ENCODE measurements at regions not wholly inside any gene's neighbourhood (a gene's known extent, or its start where the extent isn't known, plus 50 kb on each side); places are given as distances from the start of the nearest gene placed in this dataset.

DNA sequence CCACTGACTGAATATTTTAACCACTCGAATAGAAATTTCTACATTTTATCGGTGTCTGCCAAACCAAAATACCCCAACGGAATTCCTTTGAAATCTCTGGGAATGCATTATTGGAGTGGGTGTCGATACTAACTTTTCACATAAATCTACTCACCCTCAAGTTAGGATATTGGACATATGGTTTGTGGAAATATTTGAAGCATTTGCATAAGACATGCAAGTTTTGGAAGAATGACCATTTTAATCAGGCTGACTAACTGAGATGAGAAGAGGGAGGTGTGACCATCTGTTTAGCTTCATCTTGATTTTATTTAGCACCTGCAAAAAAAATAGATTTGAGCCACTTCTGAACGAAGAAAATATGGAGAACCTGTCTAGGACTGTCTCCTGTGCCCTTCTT, 61.2 kb downstream of the KLF6 start:
- in situ Hi-C loops (cut with HindIII; ENCODE audit: low sequenced_read_pairs) = no loop called here

GRCh38 chr10:3720228-3721019, 64.6 kb downstream of the KLF6 start:
- in situ Hi-C loops (cut with HindIII; ENCODE audit: low sequenced_read_pairs) = no loop called here

- in situ Hi-C loops (cut with HindIII; ENCODE audit: low sequenced_read_pairs) = no loop called here
Measured at GRCh38 chr10:3719024-3719843, 65.8 kb downstream of the KLF6 start.

- in situ Hi-C loops (cut with HindIII; ENCODE audit: low sequenced_read_pairs) = no loop called here
Measured at GRCh38 chr10:3716093-3716492, 68.9 kb downstream of the KLF6 start.

- in situ Hi-C loops (cut with HindIII; ENCODE audit: low sequenced_read_pairs) = no loop called here
Measured at GRCh38 chr10:3714967-3715366, 70.0 kb downstream of the KLF6 start.

DNA sequence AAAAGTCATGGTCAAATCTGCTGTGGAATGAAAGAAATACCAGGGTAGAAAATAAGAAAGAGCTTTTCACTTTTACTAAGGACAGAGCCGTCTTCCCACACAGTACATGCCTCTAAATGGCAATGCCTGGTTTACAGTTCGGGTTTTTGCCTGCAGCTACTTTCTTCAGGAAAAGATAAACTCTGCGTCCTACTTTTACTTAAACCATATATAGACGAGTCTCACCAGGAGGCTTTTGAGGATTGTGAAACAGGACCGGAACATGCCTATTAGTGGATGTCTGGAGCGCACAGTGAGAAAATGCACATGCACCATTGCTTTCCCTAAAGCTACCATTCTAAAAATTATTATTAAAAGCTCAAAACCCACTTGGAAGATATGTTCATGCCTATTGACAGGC, 70.5 kb downstream of the KLF6 start:
- in situ Hi-C loops (cut with HindIII; ENCODE audit: low sequenced_read_pairs) = no loop called here

- in situ Hi-C loops (cut with HindIII; ENCODE audit: low sequenced_read_pairs) = no loop called here
Measured at GRCh38 chr10:3712707-3713106, 72.3 kb downstream of the KLF6 start.

DNA sequence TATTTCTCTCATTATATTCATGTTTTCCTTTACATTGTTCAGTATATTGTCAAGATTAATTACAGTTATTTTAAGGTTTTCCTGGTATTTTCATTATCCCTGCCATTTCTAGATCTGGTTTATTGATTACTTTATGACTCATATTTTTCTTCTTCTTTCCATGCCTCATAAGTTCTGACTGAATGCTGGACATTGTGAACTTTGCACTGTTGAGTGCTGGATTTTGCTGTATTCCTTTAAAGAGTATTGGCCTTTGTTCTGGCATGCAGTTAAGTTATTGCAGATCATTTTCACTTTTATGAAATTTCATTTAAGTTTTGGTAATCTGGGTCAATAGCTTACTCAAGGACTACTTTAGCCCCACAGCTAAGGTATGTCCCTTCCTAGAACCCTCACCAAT, 73.1 kb downstream of the KLF6 start:
- in situ Hi-C loops (cut with HindIII; ENCODE audit: low sequenced_read_pairs) = no loop called here

GRCh38 chr10:3710764-3711163, 74.2 kb downstream of the KLF6 start:
- in situ Hi-C loops (cut with HindIII; ENCODE audit: low sequenced_read_pairs) = no loop called here

DNA sequence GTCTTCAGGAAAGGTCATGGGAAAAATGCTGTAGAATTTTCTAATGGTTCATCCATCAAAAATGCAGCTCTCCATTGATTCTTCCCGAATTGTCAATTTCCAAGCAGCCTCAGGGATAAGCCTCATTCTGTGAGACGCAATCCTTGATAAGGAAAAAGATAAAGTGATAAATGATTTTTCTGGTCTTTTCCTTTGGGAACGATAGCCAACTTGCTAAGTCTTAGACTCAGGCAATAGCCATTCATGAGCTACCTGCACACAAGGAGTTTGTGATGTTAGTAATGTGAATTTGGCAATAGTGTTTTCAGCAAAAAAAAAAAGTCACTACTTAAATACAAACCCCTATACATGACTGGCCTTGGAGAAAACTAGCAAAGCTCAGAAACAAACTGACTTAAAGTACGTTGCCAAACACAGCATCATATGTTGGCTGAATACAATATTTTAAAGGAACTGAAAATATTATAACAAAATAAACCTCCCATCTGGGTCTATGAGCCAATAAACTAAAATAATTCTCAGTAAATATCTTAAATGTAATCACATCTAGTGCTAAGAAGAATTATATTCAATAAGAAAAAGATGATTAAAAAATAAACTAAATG, 75.5 kb downstream of the KLF6 start:
- in situ Hi-C loops (cut with HindIII; ENCODE audit: low sequenced_read_pairs) = no loop called here

DNA sequence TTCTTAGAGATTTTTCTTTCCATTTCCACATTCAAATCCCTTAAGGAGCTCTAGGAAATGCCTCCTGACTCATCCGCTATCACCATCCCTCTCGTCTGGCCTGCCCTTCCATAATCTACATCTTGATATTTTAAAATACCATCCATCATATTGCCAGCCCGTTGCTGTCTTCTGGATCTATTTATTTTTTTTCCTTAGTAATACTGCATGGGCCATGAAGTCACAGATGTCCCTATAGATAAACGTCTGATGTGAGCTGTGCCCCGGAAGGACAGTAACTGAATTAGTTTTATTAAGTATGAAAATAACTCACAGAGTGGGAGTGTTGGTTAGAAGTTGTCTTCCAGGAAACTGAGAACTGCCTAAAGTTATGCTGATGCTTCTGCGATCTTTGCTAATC, 76.2 kb downstream of the KLF6 start:
- in situ Hi-C loops (cut with HindIII; ENCODE audit: low sequenced_read_pairs) = no loop called here

- in situ Hi-C loops (cut with HindIII; ENCODE audit: low sequenced_read_pairs) = no loop called here
Measured at GRCh38 chr10:3704565-3705325, 80.3 kb downstream of the KLF6 start.

- in situ Hi-C loops (cut with HindIII; ENCODE audit: low sequenced_read_pairs) = no loop called here
Measured at GRCh38 chr10:3702569-3702968, 82.4 kb downstream of the KLF6 start.

DNA sequence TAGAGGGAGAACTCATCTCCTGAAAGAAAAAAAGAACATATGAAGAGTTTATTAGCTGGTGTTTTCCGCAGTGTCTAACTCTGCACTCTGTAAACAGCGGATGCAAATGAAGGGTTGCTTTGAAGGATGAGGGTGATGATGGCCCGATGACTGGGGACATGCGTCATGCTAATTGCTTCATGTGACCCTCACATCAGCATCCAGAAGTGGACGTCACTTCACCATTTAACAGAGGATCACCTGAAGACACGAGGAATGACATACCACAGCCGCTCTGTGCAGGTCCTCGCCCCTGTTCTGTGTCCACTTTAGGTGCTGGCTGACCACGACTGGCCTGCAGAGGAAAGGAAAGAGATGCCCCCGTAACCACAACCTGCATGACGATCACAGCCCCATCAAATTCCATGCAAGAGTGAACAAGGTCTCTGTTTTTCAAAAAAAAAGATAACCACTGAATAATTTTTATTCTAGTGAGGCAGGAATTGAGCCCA, 82.9 kb downstream of the KLF6 start:
- in situ Hi-C loops (cut with HindIII; ENCODE audit: low sequenced_read_pairs) = no loop called here

DNA sequence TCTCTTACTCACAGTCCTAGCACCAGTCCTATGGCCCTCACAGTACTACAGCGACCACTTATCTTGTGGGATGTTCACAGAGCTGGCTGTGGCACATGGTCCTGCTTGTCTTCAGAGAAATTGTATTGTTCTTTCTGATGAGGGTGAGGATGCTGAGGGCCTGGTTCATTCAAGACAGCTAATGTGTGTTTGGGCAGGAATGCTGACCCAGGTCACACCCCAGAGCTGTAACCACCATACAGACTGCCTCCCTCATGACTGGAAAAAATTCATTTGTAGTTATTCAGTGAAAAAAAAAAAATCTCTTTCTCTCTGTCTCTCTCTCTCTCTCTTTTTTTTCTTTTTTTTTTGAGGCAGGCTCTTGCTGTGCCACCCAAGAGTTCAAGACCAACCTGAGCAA, 83.5 kb downstream of the KLF6 start:
- in situ Hi-C loops (cut with HindIII; ENCODE audit: low sequenced_read_pairs) = no loop called here

GRCh38 chr10:3700531-3701076, 84.4 kb downstream of the KLF6 start:
- in situ Hi-C loops (cut with HindIII; ENCODE audit: low sequenced_read_pairs) = no loop called here

DNA sequence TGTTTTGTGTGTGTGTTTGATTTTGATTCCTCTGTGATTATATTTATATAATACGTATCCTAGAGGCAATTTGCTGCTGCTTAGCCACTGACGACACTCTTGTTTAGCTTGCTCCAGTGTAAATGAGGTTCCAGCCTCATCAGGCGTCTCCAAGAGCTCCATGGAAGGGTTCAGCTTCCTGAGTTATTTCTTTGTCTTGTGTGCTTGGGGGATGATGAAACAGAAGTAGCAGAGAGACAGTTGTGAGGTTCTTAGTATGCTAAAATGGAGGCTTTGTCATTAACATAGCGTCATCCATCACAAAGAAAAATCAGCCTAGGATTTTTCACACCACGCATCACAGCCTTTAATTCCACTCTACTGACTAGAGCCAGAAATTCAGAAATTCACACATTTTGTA, 85.1 kb downstream of the KLF6 start:
- in situ Hi-C loops (cut with HindIII; ENCODE audit: low sequenced_read_pairs) = no loop called here

DNA sequence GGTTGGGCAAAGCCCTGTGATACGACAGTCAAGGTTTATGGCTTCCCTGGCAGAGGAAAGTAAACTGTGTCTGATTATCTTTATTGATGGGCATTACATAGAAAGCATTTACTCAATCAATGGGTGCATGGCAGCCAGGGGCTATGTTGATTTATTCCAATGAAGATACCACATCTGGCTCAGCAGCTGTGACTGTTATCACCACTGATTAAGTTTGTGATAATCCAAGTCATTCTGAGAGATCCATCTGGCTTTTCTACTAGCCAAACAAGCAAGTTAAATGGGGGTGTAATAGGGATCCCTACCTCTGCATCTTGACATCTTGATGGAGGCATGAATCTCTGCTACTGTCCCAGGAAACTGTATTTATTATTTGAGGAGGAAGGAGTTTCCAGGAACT, 86.7 kb downstream of the KLF6 start:
- in situ Hi-C loops (cut with HindIII; ENCODE audit: low sequenced_read_pairs) = no loop called here

DNA sequence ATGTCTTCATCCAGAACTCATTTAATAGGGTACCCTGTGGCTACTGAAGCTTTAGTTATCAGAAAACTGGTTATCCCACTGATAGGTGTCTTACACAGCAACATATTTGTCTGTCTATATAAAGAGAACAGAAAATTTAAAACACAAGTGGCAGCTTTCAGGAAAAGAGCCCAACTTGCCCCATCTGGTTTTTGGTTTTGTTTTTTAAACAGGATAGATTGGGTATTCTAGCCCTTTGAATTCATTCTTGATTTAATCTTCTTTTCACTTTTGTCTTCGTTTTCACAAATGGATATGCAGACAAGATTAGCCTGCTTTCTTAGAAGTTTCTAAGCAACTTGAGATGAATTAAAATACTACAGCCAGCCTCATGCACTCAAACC, 91.3 kb downstream of the KLF6 start:
- in situ Hi-C loops (cut with HindIII; ENCODE audit: low sequenced_read_pairs) = no loop called here

GRCh38 chr10:3693022-3693697, 91.8 kb downstream of the KLF6 start:
- in situ Hi-C loops (cut with HindIII; ENCODE audit: low sequenced_read_pairs) = no loop called here

All from endothelial cell of hepatic sinusoid (primary cell).